Smooth muscle cell (in vitro differentiated cells): ENCODE measurements at regions not wholly inside any gene's neighbourhood (a gene's known extent, or its start where the extent isn't known, plus 50 kb on each side); places are given as distances from the start of the nearest gene placed in this dataset.

Experiments
- DNase-seq: peaks from one replicate; lab custom pipeline; 2025; ENCODE audit not compliant: unreplicated experiment; lab: John Stamatoyannopoulos, UW
- H2AFZ ChIP-seq: fragments of 200-600 bp; sonication (generic); 2 replicates; pipeline ENCODE4 v1.6.0; 2016; ENCODE audit warnings: antibody characterized with exemption, low read depth, mild to moderate bottlenecking
- H3F3A ChIP-seq: fragments of 200-600 bp; sonication (generic); 2 replicates; pipeline ENCODE4 v1.6.0; 2017; ENCODE audit warnings: antibody characterized with exemption, low read depth
- H3K27ac ChIP-seq: fragments of 200-600 bp; sonication (generic); 2 replicates; pipeline ENCODE4 v1.5.1; 2016; ENCODE audit warnings: low read depth, mild to moderate bottlenecking
- H3K27me3 ChIP-seq: fragments of 200-600 bp; sonication (generic); 2 replicates; pipeline ENCODE4 v1.6.1; 2016; ENCODE audit warnings: low read depth, mild to moderate bottlenecking
- H3K36me3 ChIP-seq: fragments of 200-600 bp; sonication (generic); 2 replicates; pipeline ENCODE4 v1.5.1; 2016; ENCODE audit warnings: low read depth
- H3K4me1 ChIP-seq: fragments of 200-600 bp; sonication (generic); 2 replicates; pipeline ENCODE4 v1.5.1; 2016; ENCODE audit warnings: low read depth
- H3K4me2 ChIP-seq: fragments of 200-600 bp; sonication (generic); 2 replicates; pipeline ENCODE4 v1.6.0; 2016; ENCODE audit warnings: mild to moderate bottlenecking
- H3K4me3 ChIP-seq: fragments of 200-600 bp; sonication (generic); 2 replicates; pipeline ENCODE4 v1.5.1; 2016; ENCODE audit warnings: mild to moderate bottlenecking
- H3K79me2 ChIP-seq: fragments of 200-600 bp; sonication (generic); 2 replicates; pipeline ENCODE4 v1.6.0; 2016; ENCODE audit warnings: low read depth, mild to moderate bottlenecking
- H3K9ac ChIP-seq: fragments of 200-600 bp; sonication (generic); 2 replicates; pipeline ENCODE4 v1.6.0; 2016; ENCODE audit warnings: low read depth
- H3K9me3 ChIP-seq: fragments of 200-600 bp; sonication (generic); replicated peaks from 2 replicates; pipeline ENCODE4 v1.5.1; 2016; ENCODE audit warnings: low read depth
- H4K20me1 ChIP-seq: fragments of 200-600 bp; sonication (generic); 2 replicates; pipeline ENCODE4 v1.6.0; 2016; ENCODE audit warnings: low read depth
- CTCF ChIP-seq: fragments of 200-600 bp; sonication (generic); IDR thresholded peaks from 2 replicates; pipeline ENCODE4 v1.5.1; 2017; ENCODE audit warnings: borderline replicate concordance, mild to moderate bottlenecking, antibody characterized with exemption; ENCODE audit not compliant: insufficient read depth, poor library complexity, severe bottlenecking
- WGBS: methylation state at CpG from one replicate; pipeline ENCODE4 v1.1.7; 2016; ENCODE audit warnings: low lambda C conversion rate; 5-methylcytosine and 5-hydroxymethylcytosine counted together

- 87% methylated on average over 3 of the region's 3 CpGs for WGBS
- no peak for DNase-seq
- H3K9ac ChIP-seq = no peak overlapping the region
- no peaks in the 10 kb centered on the region for H3K27me3 ChIP-seq
- no peaks in the 10 kb centered on the region for H4K20me1 ChIP-seq
- no peaks in the 10 kb centered on the region for H3F3A ChIP-seq
- H2AFZ ChIP-seq = no peak overlapping the region
- H3K79me2 ChIP-seq = no peaks in the 10 kb centered on the region
- no peak overlapping the region for H3K27ac ChIP-seq
- no peaks in the 10 kb centered on the region for H3K9me3 ChIP-seq
- no peak overlapping the region for H3K4me3 ChIP-seq
- no peak for TF ChIP-seq CTCF
- H3K4me2 ChIP-seq = no peak overlapping the region
- no peaks in the 10 kb centered on the region for H3K36me3 ChIP-seq
- H3K4me1 ChIP-seq = no peaks in the 10 kb centered on the region
Observed at GRCh38 chr5:67432606-67433005, 236.0 kb upstream of the CD180 start.

GRCh38 chr5:67431191-67431590 is 234.6 kb upstream of the CD180 start:
- TF ChIP-seq CTCF = no peak
- no peaks in the 10 kb centered on the region for H3K4me1 ChIP-seq
- H3K4me2 ChIP-seq = no peak overlapping the region
- no peaks in the 10 kb centered on the region for H3K27me3 ChIP-seq
- H3K9me3 ChIP-seq = no peaks in the 10 kb centered on the region
- WGBS = 91% methylated on average over 4 of the region's 4 CpGs
- H3F3A ChIP-seq = no peaks in the 10 kb centered on the region
- no peak for DNase-seq
- H3K79me2 ChIP-seq = no peaks in the 10 kb centered on the region
- no peak overlapping the region for H3K27ac ChIP-seq
- H3K4me3 ChIP-seq = no peak overlapping the region
- H4K20me1 ChIP-seq = no peaks in the 10 kb centered on the region
- no peaks in the 10 kb centered on the region for H3K36me3 ChIP-seq
- no peak overlapping the region for H3K9ac ChIP-seq
- no peak overlapping the region for H2AFZ ChIP-seq

- 93% methylated on average over 4 of the region's 4 CpGs for WGBS
- no peak for TF ChIP-seq CTCF
- Histone ChIP-seq H3K4me2 (no peak overlapping the region), H2AFZ (no peak overlapping the region), H3K9me3 (peaks cover 5% of the 10 kb centered on the region), H3K27me3 (no peaks in the 10 kb centered on the region), H3K4me1 (no peaks in the 10 kb centered on the region), H3K36me3 (no peaks in the 10 kb centered on the region), H4K20me1 (no peaks in the 10 kb centered on the region), H3F3A (no peaks in the 10 kb centered on the region), H3K27ac (no peak overlapping the region), H3K4me3 (no peak overlapping the region), H3K79me2 (no peaks in the 10 kb centered on the region), H3K9ac (no peak overlapping the region)
- no peak for DNase-seq
Observed at GRCh38 chr5:67427850-67428298, 231.3 kb upstream of the CD180 start.
